HEK293 (cell line): ENCODE measurements at regions not wholly inside any gene's neighbourhood (a gene's known extent, or its start where the extent isn't known, plus 50 kb on each side); places are given as distances from the start of the nearest gene placed in this dataset.
"Not testable (repeated sequence)": the region's sequence is repeated elsewhere in the genome, so short reads cannot be mapped to it uniquely, and the experiment has no call there.

Source experiments
- CTCF ChIP-seq: fragments of 450-650 bp; formaldehyde crosslinking; IDR thresholded peaks from 2 replicates; pipeline ENCODE4 v1.5.1; 2016; ENCODE audit warnings: missing biosample characterization, missing genetic modification characterization
- TRIM28 ChIP-seq: IDR thresholded peaks from 2 replicates; pipeline ENCODE4 v1.6.1; 2011; ENCODE audit warnings: low read length, control low read depth, borderline replicate concordance
- ZNF830 ChIP-seq: fragments of 450-650 bp; IDR thresholded peaks from 2 replicates; pipeline ENCODE4 v1.5.0; 2018; ENCODE audit warnings: missing biosample characterization, missing genetic modification characterization, low read depth, mild to moderate bottlenecking, moderate library complexity

- not testable (repeated sequence) for TF ChIP-seq TRIM28; ZNF830 (tag by site-specific recombination); CTCF (tag by site-specific recombination)
Observed at GRCh38 chr1:146618582-146618981, 319.5 kb upstream of the NBPF12 start.
